ENCODE measurements at regions not wholly inside any gene's neighbourhood (a gene's known extent, or its start where the extent isn't known, plus 50 kb on each side); places are given as distances from the start of the nearest gene placed in this dataset.

DNA sequence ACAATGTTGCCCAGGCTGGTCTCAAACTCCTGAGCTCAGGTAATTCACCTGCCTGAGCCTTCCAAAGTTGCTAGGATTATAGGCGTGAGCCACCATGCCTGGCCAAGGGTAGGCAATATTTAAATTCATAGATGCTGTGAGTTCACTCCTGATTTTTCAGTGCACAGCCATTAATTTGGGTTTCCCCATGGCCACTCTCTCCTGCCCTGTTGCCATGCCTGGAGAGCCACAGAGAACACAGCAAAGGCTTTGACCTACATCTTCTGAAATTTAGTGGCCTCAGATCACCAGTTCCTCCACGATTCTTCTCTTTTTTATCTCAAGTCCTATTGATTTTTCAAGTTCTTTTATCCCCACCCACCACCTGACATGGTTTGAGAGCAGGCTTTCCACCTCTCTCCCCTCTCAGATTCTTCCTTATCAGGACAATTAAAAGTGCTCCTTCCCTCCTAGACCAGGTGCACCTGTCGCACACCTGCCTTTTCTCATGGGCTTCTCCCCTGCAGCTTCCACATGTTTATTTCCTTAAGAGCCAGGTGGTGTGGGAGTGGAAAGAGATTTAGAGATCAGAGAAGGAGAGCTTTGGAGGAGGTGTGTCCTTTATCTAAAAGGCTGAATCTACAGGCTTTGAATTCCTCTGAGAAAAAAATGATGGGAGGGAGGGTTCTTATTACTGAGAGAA, 123.8 kb downstream of the ADRA2A start:
- DNase-seq (ENCODE audit: low read depth) = no peak

DNA sequence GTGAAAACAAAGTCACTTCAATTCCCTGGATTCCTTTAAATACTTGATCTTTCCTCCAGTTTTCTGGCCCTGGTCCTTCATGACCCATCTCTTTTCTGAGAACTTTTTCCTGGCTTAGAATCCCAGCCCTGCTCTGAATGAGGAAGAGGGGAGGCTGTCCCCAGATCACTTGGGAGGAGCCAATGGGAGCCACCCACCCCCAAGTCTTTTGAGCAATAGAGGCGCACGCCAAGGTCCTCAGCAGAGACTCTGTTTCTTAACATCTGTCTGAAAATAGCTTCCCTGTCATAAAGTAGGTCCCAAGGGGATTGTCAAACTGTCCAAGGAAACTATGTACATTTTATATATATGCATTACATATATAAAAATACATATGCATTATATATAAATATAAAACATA, 126.8 kb downstream of the ADRA2A start:
- no peak for DNase-seq (ENCODE audit: low read depth)

DNA sequence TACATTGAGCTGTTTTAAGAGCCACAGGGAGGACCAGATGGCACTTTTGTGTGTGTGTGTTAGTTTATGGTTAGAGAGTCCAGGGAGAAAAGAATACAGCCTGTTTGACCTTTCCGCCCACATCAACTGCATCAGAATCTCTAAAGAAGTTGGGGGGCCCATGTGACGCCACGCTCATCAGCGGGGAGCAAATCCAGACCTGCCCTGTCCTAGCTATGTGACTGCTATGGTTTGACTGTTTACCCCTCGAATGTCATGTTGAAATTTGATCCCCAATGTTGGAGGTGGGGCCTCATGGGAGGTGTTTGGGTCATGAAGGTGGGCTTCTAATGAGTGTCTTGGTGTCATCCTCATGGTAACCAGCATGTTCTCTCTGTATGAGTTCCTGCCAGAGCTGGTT, 128.0 kb downstream of the ADRA2A start:
- no peak for DNase-seq (ENCODE audit: low read depth)

DNA sequence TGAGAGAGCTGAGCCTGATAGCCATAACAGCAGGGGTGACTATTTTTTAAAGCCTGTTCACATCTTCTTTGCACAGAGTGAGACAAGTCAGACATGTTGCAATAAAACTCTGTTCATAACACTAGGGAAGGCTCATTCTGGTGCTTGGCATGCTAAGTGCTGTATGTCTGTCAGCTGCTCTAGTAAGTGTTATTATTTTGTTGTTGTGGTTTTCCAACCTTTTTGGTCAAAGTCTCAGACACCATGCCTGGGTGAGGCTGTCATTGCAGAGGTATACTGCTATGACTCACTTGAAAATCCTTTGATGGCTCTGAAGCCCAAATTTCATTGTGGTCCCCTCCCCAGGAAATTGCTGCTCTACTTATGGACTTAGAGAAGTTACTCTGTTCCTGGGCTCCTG, 129.7 kb downstream of the ADRA2A start:
- no peak for DNase-seq (ENCODE audit: low read depth)

DNA sequence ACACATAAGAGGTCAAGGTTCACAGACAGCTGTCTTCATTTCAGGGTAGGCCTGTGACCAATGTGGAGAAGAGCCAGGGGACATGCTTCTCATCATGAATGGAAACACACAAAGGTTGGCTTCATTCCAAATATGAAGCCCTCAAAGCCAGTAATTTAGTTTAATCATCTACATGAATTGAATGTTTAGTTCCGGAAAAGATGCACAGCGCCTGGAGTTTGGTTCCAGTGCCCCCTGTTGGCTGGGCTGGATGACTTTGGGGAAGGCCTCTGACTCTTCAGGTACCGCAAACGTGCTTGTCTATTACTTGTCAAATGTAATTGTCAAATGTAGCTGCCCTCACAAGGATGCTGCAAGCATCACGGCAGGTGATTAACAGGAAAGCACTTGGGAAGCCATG, 130.7 kb downstream of the ADRA2A start:
- DNase-seq (ENCODE audit: low read depth) = no peak

DNA sequence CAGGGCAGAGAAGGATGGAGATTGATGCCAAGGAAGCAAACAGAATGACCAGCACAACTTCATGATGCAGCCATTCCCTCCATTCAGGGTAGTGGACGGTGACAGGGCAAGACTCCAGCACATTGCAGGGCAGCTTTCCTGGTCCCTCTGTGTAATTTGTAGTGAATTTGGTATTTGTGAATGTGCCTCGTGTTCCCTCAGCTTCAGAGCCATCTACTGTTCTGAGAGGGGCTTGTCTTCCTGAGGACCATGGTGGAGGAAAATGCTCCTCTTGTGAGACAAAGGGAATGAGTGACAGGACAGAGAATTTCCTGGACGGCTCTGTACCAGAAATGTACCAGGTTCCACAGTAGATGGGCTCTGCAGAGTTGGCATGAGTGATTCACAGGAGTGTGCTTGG, 132.1 kb downstream of the ADRA2A start:
- no peak for DNase-seq (ENCODE audit: low read depth)

DNA sequence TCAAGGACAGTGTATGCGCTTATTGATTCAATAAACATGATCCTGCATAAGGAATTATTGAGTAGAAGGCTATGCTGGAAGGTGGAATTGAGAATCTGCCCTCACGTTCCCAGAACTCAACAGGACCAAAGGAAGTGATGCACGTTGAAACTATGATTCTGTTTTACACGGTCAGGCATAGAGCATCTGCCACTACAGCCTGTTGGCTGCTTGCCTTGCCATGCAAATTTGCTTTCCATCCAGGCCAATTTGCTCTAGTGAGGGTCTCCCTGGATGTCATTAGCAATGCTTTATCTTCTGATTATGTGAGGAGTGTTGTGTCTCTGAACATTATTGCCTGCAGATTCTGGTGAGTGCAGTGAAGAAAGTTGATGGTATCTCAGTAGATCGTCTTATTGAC, 132.9 kb downstream of the ADRA2A start:
- no peak for DNase-seq (ENCODE audit: low read depth)

DNA sequence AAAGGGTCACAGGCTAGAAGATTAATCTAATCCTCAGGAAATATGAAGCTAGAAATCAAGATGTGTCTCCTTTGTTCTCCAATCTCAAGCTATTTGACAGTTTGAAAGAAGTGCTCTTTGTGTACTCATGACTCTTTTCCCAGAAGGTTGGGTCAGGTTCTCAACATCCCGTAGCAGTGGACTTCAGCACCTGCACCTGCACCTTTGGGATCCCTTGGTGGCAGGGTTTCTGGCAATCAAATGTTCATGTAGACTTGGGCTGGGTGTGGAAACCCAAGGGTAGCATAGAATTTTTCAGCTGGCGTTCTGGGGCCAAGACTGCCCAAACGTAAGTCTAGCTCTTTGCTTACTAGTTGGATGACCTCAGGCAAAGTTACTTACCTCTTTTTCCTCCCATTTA, 134.4 kb downstream of the ADRA2A start:
- no peak for DNase-seq (ENCODE audit: low read depth)

DNA sequence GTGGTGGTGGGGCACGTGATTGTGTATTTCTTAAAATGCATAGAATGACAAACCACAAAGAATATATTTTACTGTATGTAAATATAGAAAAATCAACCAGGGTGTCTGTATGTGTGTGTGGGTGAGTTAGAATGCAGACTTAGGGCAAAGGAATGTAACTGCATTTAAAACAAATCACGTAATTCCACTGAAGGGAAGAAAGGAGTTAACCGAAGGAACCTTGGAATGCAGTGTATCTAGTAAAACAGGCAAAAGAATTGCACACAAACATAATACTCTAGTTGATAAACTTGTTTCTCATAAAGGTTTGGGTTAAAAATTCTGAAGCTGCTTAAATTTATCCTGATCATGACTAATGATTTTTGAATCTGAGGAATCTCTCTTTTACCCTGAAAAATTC, 134.9 kb downstream of the ADRA2A start:
- DNase-seq (ENCODE audit: low read depth) = no peak

DNA sequence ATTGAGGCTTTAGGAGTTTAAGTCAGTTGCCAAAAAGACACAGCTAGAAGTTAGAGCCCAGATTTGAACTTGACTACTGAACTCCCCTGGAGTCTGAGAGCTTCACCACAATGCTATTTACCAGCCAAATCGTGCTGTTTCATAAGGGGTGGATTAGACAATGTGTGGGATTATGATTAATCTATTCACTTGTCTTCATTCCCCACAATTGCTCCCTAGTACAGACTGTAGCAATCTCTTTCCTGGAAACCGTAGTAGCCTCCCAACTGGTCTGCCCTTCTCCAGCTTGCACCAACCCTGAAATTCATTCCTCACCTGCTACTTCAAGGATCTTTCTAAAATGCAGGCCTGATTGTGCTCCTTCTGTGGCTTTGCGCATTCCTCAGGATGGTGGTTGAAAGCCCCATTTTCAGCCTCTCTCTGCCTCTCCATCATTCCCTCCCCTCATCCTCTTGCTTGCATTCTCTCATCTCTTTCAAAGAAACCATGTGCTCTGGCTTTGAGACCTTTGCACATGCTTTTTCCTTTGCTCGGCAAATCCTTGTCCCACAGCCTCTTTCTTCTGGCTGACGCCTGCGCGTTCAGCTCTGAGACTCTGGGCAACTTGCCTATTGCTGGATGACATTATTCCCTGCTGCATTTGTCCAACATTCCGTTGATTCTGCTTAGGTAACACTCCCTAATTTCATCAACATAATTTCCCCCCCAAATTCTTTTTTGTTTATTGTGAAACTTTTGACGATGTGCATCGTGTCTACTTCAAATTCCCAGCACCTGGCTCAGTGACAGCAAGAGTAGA, 145.1 kb downstream of the ADRA2A start:
- no peak for DNase-seq (ENCODE audit: low read depth)

DNA sequence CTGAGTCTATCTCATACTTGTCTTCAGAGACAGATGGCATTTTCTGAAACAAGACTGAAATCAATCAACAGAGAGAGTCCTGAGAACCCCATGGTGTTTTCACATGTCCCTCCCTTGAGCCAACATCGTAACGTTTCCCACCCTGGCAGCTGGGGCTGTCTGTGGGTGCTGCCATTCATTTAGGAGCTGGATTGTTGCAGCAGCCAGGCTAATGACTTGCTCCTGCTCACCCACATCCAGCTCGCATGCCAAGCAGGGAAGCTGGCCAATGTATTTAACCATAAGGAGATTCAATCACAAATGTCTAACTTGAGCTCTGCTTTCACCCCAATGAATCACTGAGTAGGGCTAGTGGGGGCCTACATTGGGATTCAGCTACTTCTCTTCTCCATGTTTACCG, 146.1 kb downstream of the ADRA2A start:
- DNase-seq (ENCODE audit: low read depth) = no peak

DNA sequence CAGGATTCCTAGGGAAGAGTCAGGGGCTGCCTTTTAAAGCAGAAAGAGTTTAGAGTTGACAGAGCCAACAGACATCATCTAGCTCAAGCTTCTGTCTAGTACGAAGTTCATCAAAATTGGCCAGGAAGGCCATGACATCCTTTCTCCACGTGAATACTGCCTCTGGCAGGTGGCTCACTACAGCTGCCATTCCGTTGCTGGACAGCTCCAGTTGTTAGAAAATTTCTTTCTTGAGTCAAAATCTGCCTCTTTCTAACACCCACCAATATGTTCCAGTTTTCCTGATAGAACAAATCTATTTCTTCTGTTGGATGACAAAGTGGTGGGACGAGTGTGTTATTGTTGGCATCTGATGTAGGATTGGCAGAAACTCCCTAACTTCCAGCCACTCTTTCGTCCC, 154.9 kb downstream of the ADRA2A start:
- DNase-seq (ENCODE audit: low read depth) = no peak

DNA sequence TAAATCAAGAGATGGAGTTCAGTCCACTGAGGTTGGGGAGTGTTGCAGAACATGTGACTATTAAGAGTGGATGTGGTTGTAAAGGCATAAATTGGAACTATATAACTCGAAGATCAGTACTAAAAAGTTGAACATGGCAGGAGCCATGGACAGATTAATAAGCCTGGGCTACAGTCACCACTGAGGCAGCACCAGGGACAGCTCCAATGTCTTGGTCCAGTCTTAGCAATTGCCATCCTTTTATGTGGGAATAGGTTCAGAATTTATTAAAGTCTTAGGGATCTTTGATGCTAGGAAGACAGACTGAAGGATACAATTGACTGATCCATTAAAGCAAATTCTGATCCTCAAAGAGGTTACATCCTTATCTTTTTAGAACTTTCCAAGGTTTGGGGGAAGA, 156.6 kb downstream of the ADRA2A start:
- no peak for DNase-seq (ENCODE audit: low read depth)

DNA sequence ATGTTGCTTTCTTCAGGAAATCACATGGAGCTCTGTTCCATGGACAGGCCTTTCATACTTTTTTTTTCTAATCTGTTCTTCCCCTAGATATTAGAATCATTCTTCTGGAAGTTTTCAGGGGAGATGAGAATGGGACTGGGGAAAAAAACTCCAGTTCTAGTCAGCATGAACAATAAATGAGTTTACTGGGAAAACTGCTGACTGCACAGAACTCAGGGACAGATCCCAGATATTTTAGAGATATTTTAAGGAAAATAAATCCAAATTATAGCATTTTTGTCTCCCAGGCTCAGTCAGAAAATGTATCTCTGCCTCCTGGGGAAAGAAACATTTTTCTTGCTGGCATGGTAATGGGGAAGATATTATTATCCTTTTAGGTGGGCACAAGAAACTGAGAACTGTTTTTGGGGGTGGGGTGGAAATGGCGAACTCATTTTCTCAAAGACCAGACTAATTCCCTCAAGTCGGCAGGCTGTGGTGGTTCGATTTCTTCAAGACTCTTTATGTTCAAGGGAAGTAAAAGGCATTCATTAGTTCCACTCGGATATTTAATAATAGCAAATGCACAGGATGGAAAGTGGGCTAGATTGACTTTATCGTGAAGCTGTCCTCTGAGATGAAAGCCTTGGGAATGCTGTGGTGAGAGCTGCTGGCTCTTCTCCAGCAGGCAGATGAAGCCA, 157.5 kb downstream of the ADRA2A start:
- no peak for DNase-seq (ENCODE audit: low read depth)

DNA sequence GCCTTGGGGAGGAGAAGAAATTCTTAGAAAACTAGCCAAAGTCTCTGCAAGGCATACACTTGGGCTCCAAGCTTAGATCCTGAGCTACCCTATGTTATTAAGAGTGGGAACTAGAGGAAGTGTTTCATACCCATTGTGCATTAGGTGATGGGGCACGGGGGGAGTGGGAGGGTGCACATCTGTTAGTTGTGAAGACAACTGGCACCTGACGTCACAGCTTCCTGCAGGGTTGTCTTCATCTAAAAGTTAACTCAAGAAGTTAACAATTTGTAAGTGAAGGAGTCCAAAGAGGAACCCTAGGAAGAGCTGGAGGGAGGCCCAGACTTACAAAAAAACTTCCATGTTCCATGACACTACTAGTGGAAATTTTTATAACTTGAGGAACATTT, 158.1 kb downstream of the ADRA2A start:
- no peak for DNase-seq (ENCODE audit: low read depth)

DNA sequence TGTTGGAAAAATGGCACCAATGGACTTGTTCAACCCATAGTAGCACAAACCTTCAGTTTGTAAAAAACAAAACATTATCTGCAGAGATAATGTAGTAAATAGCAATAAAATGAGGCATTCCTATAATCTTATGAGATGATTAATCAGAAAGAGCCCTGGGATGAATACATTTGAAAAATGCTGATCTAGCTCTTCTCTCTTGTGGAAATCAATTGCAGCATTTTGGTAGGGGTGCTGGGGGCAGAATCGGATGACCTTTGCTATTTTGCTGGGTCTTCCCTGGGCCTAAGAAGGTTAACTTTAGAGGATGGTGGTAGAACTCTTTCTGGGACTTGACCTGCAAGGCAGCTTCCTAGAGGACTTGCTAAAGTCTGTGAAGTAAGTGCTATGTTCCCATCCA, 163.5 kb downstream of the ADRA2A start:
- DNase-seq (ENCODE audit: low read depth) = no peak

DNA sequence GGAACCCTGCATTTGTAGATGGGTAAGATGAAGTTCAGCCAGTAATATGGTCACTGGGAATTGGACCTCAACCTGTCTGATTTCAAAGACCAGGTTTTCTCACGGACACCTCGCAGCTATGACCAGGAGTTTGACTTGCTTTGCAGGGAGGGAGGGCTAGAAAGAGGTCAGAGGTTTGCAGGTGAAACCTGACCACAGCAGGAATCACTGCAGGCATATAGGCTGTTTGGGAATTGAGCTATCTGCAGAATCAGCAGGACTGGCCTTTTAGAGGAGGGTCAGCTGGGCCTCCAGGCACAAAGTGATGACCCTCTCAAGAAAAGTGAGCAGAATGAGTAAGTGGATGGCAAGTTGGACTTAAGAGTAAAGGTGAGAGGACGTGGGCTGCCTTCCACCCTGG, 166.3 kb downstream of the ADRA2A start:
- no peak for DNase-seq (ENCODE audit: low read depth)

DNA sequence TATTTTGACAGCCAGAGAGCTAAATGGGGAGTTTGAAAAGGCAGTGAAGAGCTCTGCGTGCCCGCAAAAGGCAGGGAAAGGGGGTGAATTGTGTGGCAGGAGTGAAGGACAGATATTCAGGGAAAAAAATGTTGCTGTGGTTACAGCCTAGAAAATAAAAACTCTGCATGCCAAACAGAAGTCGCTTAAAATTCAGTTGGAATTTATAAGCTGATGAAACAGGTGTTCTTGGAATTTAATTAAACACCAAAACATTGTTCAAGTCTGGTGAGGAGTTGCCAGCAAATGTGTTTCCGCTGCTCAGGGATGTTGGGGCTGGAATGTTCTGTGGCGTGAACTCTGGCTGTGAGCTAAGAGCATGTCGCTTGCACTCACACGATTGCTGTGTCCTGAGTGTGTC, 169.3 kb downstream of the ADRA2A start:
- no peak for DNase-seq (ENCODE audit: low read depth)

DNA sequence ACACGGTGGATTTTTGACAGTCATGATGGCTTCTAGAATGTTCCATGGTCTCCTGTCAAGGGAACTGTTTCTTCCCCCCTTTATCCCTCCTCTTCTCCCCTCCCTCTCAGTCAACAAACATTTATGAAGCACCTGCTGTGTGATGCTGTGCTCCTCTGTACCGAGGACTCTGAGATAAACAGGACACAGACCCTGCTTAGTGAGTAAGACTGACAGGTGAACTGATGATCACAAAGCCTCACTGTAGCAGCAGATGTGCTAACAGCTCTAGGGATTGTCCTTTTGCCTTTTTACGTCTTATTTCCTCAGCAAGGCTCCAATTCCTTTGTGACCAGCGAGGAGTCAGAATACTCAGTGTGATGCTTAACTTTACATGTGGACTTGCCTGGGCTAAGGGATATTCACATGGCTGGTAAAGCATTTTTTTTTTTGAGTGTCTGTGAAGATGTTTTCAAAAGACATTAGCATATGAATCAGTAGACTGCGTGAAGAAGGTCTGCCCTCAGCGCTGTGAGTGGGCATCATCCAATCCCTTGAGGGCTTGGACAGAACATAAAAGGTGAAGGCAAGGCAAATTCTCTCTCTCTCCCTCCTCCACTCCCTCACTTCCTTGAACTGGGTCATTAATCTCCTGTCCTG, 170.1 kb downstream of the ADRA2A start:
- no peak for DNase-seq (ENCODE audit: low read depth)

DNA sequence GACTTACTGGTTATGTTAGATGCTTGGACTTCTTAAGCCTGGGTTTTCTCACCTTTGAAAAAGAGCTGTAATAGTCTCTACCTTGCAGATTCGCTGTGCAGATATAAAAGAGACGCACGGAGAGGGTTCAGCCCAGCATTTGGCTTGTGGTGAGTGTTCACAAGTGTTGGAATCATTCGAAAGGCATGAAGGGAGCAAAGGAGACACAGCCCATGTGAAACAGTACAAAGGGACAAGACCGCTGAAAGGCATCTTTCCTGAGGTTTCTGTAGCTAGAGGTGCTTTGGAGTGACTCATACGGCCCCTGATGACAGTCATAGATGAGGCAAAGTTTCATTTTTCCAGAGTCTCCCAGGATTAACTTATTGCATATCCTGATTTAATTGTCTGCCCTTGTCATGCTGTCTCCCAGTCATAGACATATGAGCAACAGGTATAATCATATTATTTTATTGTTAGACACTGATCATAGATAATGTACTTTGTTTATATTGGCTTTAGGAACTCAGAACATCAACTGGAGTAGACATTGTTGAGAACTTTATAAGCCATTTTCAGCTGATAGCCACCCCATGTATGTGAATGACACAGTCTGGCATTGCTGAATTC, 171.1 kb downstream of the ADRA2A start:
- DNase-seq (ENCODE audit: low read depth) = no peak

DNA sequence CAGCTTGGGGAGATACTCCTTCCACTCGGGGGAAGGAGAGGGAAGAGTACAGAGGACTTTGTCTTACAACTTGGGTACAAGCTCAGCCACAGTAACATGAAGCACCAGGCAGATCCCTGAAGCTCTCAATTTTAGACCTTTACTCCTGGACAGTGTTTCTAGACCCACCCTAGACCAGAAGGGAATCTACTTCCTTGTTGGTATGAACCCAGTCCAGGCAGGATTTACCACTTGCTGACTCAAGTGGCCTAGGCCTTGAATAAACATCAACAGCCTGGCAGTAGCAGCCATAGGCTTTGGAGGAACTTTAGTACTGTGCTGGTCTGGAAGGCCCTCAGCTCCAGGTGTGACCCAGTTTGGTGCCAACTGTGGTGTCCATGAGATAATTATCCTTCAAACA, 173.1 kb downstream of the ADRA2A start:
- DNase-seq (ENCODE audit: low read depth) = no peak

DNA sequence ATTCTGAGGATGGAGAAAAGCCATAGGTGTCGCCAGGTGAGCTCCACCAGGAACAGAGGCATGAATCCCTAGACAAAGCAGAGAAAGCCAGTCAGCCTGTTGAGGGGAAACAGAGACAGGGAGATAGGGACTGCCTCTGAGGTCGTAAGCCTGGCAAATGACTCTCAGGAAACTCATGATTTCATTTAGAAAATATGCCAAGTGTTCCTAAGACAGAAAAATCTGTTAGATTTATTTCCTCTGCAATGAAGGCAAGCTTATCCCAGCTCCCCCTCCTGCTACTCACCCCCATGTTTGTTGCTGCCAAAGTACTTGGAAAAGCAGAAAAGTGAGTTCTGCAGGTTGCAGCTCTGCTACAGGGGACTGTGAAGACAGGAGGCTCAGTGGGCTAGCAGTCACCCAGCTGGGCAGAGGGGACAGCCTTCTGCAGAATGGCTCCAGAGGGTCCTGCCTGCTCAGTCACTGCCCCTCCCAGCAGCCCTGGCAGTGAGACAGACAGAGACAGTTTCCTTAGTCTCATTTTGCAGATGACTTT, 184.3 kb downstream of the ADRA2A start:
- no peak for DNase-seq (ENCODE audit: low read depth)
